ENCODE measurements at regions not wholly inside any gene's neighbourhood (a gene's known extent, or its start where the extent isn't known, plus 50 kb on each side); places are given as distances from the start of the nearest gene placed in this dataset.
A peak's percentile ranks its signal among the peaks of the same experiment; 100 is the strongest.

- peak; percentile 64 for ATAC-seq (ENCODE audit: insufficient number of reproducible peaks, low FRiP score, low read depth)
- no peak for DNase-seq (ENCODE audit: low spot score)
- Histone ChIP-seq H3K27me3 (replicated peaks; ENCODE audit: insufficient read depth) (no peaks in the 10 kb centered on the region), H3K9me3 (no peaks in the 10 kb centered on the region), H3K27ac (peak overlapping the region; percentile 42 to 64), H3K36me3 (no peaks in the 10 kb centered on the region), H3K4me3 (no peak overlapping the region), H3K4me1 (ENCODE audit: control insufficient read depth in 1 of 2, low read depth in 2 of 2) (peaks cover 26 to 39% of the 10 kb centered on the region in 2 donors)
- no peak for TF ChIP-seq CTCF (IDR thresholded peaks at IDR 0.05)
Observed at GRCh38 chr11:112613051-112613972, 347.9 kb upstream of the NCAM1 start.

DNA sequence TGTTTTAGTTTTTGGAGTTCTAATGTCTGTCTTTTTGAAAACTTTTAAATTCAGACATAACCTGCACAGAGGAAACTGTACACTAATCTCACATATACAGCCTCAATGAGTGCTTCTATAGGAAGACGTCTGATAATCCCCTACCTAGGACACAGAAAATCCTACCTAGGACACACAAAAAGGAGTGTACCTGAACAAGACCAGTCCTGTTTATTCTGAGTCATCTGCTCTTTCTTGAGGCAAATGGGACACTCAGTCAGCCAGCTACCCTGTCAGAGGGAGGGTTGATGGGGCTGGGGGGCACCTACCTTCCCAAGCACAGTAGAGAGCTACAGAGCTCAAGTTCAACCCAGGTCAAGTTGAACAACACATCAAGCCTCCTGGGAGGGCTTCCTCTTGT is 346.6 kb upstream of the NCAM1 start:
- ATAC-seq (ENCODE audit: insufficient number of reproducible peaks, low FRiP score, low read depth) (no peak), DNase-seq (ENCODE audit: low spot score) (no peak)
- Histone ChIP-seq H3K36me3 (no peaks in the 10 kb centered on the region), H3K27me3 (replicated peaks; ENCODE audit: insufficient read depth) (no peaks in the 10 kb centered on the region), H3K27ac (no peak overlapping the region), H3K4me3 (no peak overlapping the region), H3K4me1 (ENCODE audit: control insufficient read depth in 1 of 2, low read depth in 2 of 2) (peaks cover 26 to 39% of the 10 kb centered on the region in 2 donors), H3K9me3 (no peaks in the 10 kb centered on the region)
- TF ChIP-seq CTCF (IDR thresholded peaks at IDR 0.05), result no peak

- TF ChIP-seq CTCF (IDR thresholded peaks at IDR 0.05), result no peak
Observed at GRCh38 chr11:112615238-112615637, 346.0 kb upstream of the NCAM1 start.

DNA sequence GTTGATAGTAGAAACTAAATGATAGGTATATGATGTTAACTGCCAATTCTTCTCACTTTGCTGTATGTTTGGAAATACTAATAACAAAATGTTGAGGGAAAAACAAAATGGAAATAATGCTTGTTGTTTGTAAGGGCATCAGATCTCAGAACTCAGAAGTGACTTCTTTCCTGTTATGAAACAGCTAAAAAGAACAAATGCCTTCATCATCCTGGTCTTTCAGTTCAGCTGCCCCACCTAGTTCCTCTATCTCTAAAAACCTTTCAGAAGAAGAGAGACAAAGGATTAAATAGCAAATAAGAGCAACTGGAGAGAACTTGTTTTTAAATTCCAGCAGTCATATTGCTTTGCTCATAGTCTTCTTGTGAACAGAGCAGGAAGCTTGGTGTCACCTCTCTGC is 345.3 kb upstream of the NCAM1 start:
- Histone ChIP-seq H3K9me3 (no peaks in the 10 kb centered on the region), H3K36me3 (no peaks in the 10 kb centered on the region), H3K4me1 (ENCODE audit: control insufficient read depth in 1 of 2, low read depth in 2 of 2) (peaks cover 25 to 32% of the 10 kb centered on the region in 2 donors), H3K27ac (no peak overlapping the region), H3K27me3 (replicated peaks; ENCODE audit: insufficient read depth) (no peaks in the 10 kb centered on the region), H3K4me3 (no peak overlapping the region)
- DNase-seq (ENCODE audit: low spot score) (no peak), ATAC-seq (ENCODE audit: insufficient number of reproducible peaks, low FRiP score, low read depth) (no peak)
- TF ChIP-seq CTCF (IDR thresholded peaks at IDR 0.05), result no peak

More at GRCh38 chr11:112615238-112615637, 346.0 kb upstream of the NCAM1 start:
- Histone ChIP-seq H3K4me3 (no peak overlapping the region), H3K9me3 (no peaks in the 10 kb centered on the region), H3K36me3 (no peaks in the 10 kb centered on the region), H3K4me1 (ENCODE audit: control insufficient read depth in 1 of 2, low read depth in 2 of 2) (peaks cover 26 to 38% of the 10 kb centered on the region in 2 donors), H3K27ac (no peak overlapping the region), H3K27me3 (replicated peaks; ENCODE audit: insufficient read depth) (no peaks in the 10 kb centered on the region)
- ATAC-seq (ENCODE audit: insufficient number of reproducible peaks, low FRiP score, low read depth), result no peak
- DNase-seq (ENCODE audit: low spot score), result no peak

- no peak for ATAC-seq (ENCODE audit: insufficient number of reproducible peaks, low FRiP score, low read depth)
- Histone ChIP-seq H3K27me3 (replicated peaks; ENCODE audit: insufficient read depth) (no peaks in the 10 kb centered on the region), H3K9me3 (no peaks in the 10 kb centered on the region), H3K4me1 (ENCODE audit: control insufficient read depth in 1 of 2, low read depth in 2 of 2) (peaks cover 19 to 26% of the 10 kb centered on the region in 2 donors), H3K27ac (no peak overlapping the region), H3K36me3 (no peaks in the 10 kb centered on the region), H3K4me3 (no peak overlapping the region)
- no peak for DNase-seq (ENCODE audit: low spot score)
- no peak for TF ChIP-seq CTCF (IDR thresholded peaks at IDR 0.05)
Observed at GRCh38 chr11:112616327-112617097, 344.7 kb upstream of the NCAM1 start.
